NCI-H2029 (cell line): ENCODE measurements at regions not wholly inside any gene's neighbourhood (a gene's known extent, or its start where the extent isn't known, plus 50 kb on each side); places are given as distances from the start of the nearest gene placed in this dataset.

Experiments used
- DNase-seq: peaks from one replicate; lab custom pipeline; 2025; lab: John Stamatoyannopoulos, UW

DNA sequence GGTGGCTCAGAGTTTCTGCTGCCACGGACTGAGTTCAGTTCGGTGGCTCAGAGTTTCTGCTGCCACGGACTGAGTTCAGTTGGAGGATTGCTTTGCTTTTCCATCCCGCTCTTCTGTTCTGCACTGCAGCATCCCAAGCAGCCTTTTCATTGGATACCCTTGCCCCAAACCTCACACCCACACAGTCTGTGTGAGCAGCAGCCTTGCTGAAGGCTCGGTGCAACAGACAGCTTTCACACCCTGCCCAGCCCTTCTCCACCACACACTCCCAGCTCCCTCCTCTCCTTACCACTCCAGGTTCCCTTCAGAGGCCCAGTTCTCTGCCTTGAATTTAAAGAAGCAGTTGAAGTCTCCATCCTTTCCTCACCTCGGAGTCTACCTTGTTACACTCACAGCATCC, 52.5 kb upstream of the CHD6 start:
- no peak for DNase-seq

DNA sequence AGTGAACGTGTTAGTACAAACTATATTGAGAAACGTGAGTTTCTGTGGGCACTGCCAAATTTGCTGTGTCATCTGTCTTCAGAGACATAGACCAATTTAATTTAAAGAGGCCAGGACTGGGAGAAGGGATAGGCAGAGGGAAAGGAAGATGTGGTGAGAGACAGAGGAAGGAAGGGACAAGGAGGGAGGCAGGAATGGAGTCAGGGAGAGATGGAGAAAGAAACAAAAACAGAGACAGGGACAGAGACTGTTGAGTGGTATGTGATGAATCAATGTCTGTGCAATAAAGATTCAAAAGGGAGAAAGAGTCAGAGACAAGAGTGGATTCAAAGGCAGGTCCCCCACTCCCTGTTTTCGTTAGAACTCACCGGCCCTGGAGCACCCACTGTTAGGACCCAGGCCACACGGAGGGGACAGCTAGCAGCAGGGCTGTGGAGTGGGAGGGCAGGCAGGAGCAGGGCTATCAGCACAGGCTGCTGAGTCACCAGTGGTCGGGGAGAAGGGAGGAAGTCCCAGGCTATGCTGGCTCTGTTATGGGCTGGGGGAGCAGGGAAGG, 51.6 kb upstream of the CHD6 start:
- no peak for DNase-seq

DNA sequence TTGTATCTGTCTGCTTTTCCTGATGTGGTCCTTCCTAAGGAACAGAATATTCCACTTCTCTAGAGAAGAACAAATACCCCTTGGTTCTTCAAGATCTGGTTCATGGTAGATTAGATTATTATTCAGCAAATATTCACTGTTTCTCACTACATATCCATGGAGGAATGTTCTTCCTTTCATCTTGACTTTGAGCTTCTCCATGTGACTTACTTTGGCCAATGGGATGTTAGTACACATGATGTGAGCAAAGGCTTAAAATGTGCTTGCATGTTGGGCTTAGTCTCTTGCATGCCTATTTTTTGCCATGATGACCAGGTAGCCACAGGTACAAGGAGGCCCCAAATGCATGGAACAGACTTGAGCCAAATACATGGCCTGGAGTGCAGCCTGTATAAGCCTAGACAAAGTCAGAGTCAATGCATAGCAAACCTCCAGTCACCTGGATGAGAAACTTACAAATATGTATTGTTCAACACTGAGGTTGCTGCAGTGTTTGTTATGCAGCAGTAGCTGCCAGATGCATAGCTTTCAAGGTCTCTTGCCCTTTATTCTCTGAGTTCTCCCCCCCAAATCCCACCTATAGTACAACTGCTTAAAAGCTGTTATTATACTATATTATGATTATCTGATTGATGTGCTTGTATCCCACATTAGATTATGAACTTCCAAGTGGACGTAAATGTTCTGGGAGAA, 50.0 kb upstream of the CHD6 start:
- no peak for DNase-seq
